Colonic mucosa (tissue), 4 donors: ENCODE measurements at regions not wholly inside any gene's neighbourhood (a gene's known extent, or its start where the extent isn't known, plus 50 kb on each side); places are given as distances from the start of the nearest gene placed in this dataset.

ENCODE experiments used
- DNase-seq: peaks from one replicate; pipeline ENCODE4 v3.0.0-alpha.2; 2020
- H3K27ac ChIP-seq: fragments of 200-600 bp; one replicate; pipeline ENCODE4 v1.8.0; 2021
- H3K27me3 ChIP-seq: fragments of 200-600 bp; one replicate; pipeline ENCODE4 v1.8.0; 2021
- H3K36me3 ChIP-seq: fragments of 200-600 bp; one replicate; pipeline ENCODE4 v1.8.0; 2021
- H3K4me1 ChIP-seq: fragments of 200-600 bp; one replicate; pipeline ENCODE4 v1.8.0; 2021; ENCODE audit warnings: mild to moderate bottlenecking
- H3K4me3 ChIP-seq: fragments of 200-600 bp; one replicate; pipeline ENCODE4 v1.8.0; 2021
- H3K9ac ChIP-seq, 2 donors: one replicate each; pipeline ENCODE4 v1.7.0; 2013; ENCODE audit warnings: control low read depth in 2 of 2, low read depth in 2 of 2, low read length in 2 of 2
- H3K9me3 ChIP-seq: fragments of 200-600 bp; one replicate; pipeline ENCODE4 v1.8.0; 2021
- CTCF ChIP-seq: fragments of 200-600 bp; IDR thresholded peaks from one replicate; pipeline ENCODE4 v1.8.0; 2022; ENCODE audit warnings: antibody characterized with exemption, mild to moderate bottlenecking
- intact Hi-C: fragments of 100-400 bp; cut with DNase I; formaldehyde crosslinking; loops from one replicate; pipeline ENCODE4 v1.14.1; 2022
- donor health status: healthy.
- donor health status: DM: no; HTN: no; CAD: no.
- donor health status: DM: no; HTN: no; CAD: no.

GRCh38 chr5:154611341-154611767 lies 133.3 kb upstream of the HAND1 start:
- Histone ChIP-seq H3K4me1 (peaks cover 10% of the 10 kb centered on the region), H3K27ac (no peak overlapping the region), H3K4me3 (no peak overlapping the region), H3K9me3 (no peaks in the 10 kb centered on the region), H3K27me3 (peaks cover 25% of the 10 kb centered on the region), H3K9ac (no peak overlapping the region), H3K36me3 (no peaks in the 10 kb centered on the region)
- intact Hi-C loops = loop anchor here (2.0 to 10.0 kb wide), 2 partner anchors 145 to 537 kb away; no protein-coding TSS in a partner anchor
- TF ChIP-seq CTCF = no peak
- no peak for DNase-seq

- Histone ChIP-seq H3K9ac (no peak overlapping the region), H3K4me1 (peaks cover 10% of the 10 kb centered on the region), H3K27ac (no peak overlapping the region), H3K36me3 (no peaks in the 10 kb centered on the region), H3K9me3 (no peaks in the 10 kb centered on the region), H3K27me3 (peaks cover 25% of the 10 kb centered on the region), H3K4me3 (peak overlapping the region; percentile 30)
- DNase-seq = peak; percentile 67
- intact Hi-C loops = loop anchor here (2.0 to 10.0 kb wide), 2 partner anchors 144 to 536 kb away; no protein-coding TSS in a partner anchor
- peak; percentile 78 for TF ChIP-seq CTCF
Measured at GRCh38 chr5:154610321-154611154, 132.5 kb upstream of the HAND1 start.

- H3K9ac ChIP-seq = no peak overlapping the region
- no peak for DNase-seq
- no peak for TF ChIP-seq CTCF
- no peak overlapping the region for H3K27ac ChIP-seq
- peaks cover 10% of the 10 kb centered on the region for H3K4me1 ChIP-seq
- no peaks in the 10 kb centered on the region for H3K36me3 ChIP-seq
- H3K27me3 ChIP-seq = peaks cover 28% of the 10 kb centered on the region
- intact Hi-C loops = no loop called here
- H3K4me3 ChIP-seq = no peak overlapping the region
- H3K9me3 ChIP-seq = no peaks in the 10 kb centered on the region
Measured at GRCh38 chr5:154609251-154609650, 131.2 kb upstream of the HAND1 start.

- no peak for TF ChIP-seq CTCF
- H3K27me3 ChIP-seq = peaks cover 35% of the 10 kb centered on the region
- intact Hi-C loops = no loop called here
- H3K9me3 ChIP-seq = no peaks in the 10 kb centered on the region
- no peaks in the 10 kb centered on the region for H3K36me3 ChIP-seq
- DNase-seq = no peak
- no peak overlapping the region for H3K27ac ChIP-seq
- no peak overlapping the region for H3K4me3 ChIP-seq
- no peak overlapping the region for H3K9ac ChIP-seq
- H3K4me1 ChIP-seq = peaks cover 10% of the 10 kb centered on the region
Measured at GRCh38 chr5:154608531-154609011, 130.5 kb upstream of the HAND1 start.

- no peaks in the 10 kb centered on the region for H3K9me3 ChIP-seq
- intact Hi-C loops = no loop called here
- no peak overlapping the region for H3K9ac ChIP-seq
- peaks cover 36% of the 10 kb centered on the region for H3K27me3 ChIP-seq
- H3K27ac ChIP-seq = no peak overlapping the region
- no peak for DNase-seq
- H3K4me1 ChIP-seq = peaks cover 10% of the 10 kb centered on the region
- no peaks in the 10 kb centered on the region for H3K36me3 ChIP-seq
- H3K4me3 ChIP-seq = no peak overlapping the region
- no peak for TF ChIP-seq CTCF
Measured at GRCh38 chr5:154607746-154608145, 129.7 kb upstream of the HAND1 start.
